Right cardiac atrium (tissue), 5 donors: ENCODE measurements at regions not wholly inside any gene's neighbourhood (a gene's known extent, or its start where the extent isn't known, plus 50 kb on each side); places are given as distances from the start of the nearest gene placed in this dataset.
"Not testable (repeated sequence)": the region's sequence is repeated elsewhere in the genome, so short reads cannot be mapped to it uniquely, and the experiment has no call there.

ENCODE experiments used
- ATAC-seq, 2 donors: fragments of 200-7000 bp; cut with Tn5 transposase; one replicate each; pipeline versions ENCODE4 v1.8.0 to v1.9.1; 2020; ENCODE audit warnings: moderate library complexity in 2 of 2, mild to moderate bottlenecking in 1 of 2
- DNase-seq, 3 donors: peaks; one replicate each; pipeline ENCODE4 v3.0.0-alpha.2; 2020
- H3K27ac ChIP-seq: one replicate; pipeline ENCODE4 v1.5.1; 2013; ENCODE audit warnings: mild to moderate bottlenecking, low read length, control low read depth, moderate library complexity
- H3K27me3 ChIP-seq: one replicate; pipeline ENCODE4 v1.6.1; 2013; ENCODE audit not compliant: control insufficient read depth, insufficient read depth
- H3K4me1 ChIP-seq: one replicate; pipeline ENCODE4 v1.6.1; 2013; ENCODE audit warnings: low read length; ENCODE audit not compliant: control insufficient read depth, insufficient read depth
- H3K4me3 ChIP-seq: one replicate; pipeline ENCODE4 v1.5.1; 2013; ENCODE audit warnings: low read length, control low read depth
- H3K9me3 ChIP-seq: one replicate; pipeline ENCODE4 v1.6.1; 2013; ENCODE audit warnings: low read length; ENCODE audit not compliant: control insufficient read depth
- WGBS: extraction: QIAGEN DNeasy Blood & Tissue Kit; methylation state at CpG from one replicate; pipeline ENCODE4 v1.1.7; 2013; 5-methylcytosine and 5-hydroxymethylcytosine counted together
- intact Hi-C, 4 donors: fragments of 100-400 bp; cut with DNase I; formaldehyde crosslinking; loops; one replicate each; pipeline versions ENCODE4 v1.11.0 to v1.14.0; 2022 to 2023
- donor health status: healthy with polysubstance abuse.
- donor health status: DM: no; HTN: yes; CAD: no.
- donor health status: DM: no; HTN: no; CAD: no.
- donor health status: DM: no; HTN: yes; CAD: no; lungs with severe emphysema.
- donor health status: DM: yes; HTN: yes; CAD: no.

GRCh38 chr6:14545496-14545895 lies 427.9 kb downstream of the CD83 start:
- H3K4me3 ChIP-seq, result no peak overlapping the region
- ATAC-seq (peak in 1 of 2 donors; percentile 55), DNase-seq (no peak)
- peaks cover 11% of the 10 kb centered on the region for H3K4me1 ChIP-seq
- no peaks in the 10 kb centered on the region for H3K9me3 ChIP-seq
- 60% methylated on average over 2 of the region's 2 CpGs for WGBS
- H3K27me3 ChIP-seq, result no peaks in the 10 kb centered on the region
- intact Hi-C loops, result no loop called here
- no peak overlapping the region for H3K27ac ChIP-seq

GRCh38 chr6:14546036-14546435 lies 428.5 kb downstream of the CD83 start:
- Histone ChIP-seq H3K4me3 (no peak overlapping the region), H3K4me1 (peaks cover 11% of the 10 kb centered on the region), H3K9me3 (no peaks in the 10 kb centered on the region), H3K27ac (no peak overlapping the region), H3K27me3 (no peaks in the 10 kb centered on the region)
- intact Hi-C loops, result no loop called here
- ATAC-seq, result no peak
- no peak for DNase-seq
- 88% methylated on average over 5 of the region's 5 CpGs for WGBS

GRCh38 chr6:14547284-14547998 lies 429.9 kb downstream of the CD83 start:
- 87% methylated on average over 6 of the region's 6 CpGs for WGBS

GRCh38 chr6:14549304-14549770 lies 431.8 kb downstream of the CD83 start:
- ATAC-seq, result no peak
- intact Hi-C loops, result no loop called here

More at GRCh38 chr6:14547284-14547998, 429.9 kb downstream of the CD83 start:
- DNase-seq, result no peak
- no peaks in the 10 kb centered on the region for H3K27me3 ChIP-seq
- H3K4me1 ChIP-seq, result peaks cover 13% of the 10 kb centered on the region
- H3K27ac ChIP-seq, result no peak overlapping the region
- no peaks in the 10 kb centered on the region for H3K9me3 ChIP-seq
- no peak for ATAC-seq
- intact Hi-C loops, result no loop called here
- no peak overlapping the region for H3K4me3 ChIP-seq

GRCh38 chr6:14549871-14550270 lies 432.3 kb downstream of the CD83 start:
- WGBS, result 97% methylated on average over 3 of the region's 3 CpGs
- DNase-seq (no peak), ATAC-seq (no peak)
- no peak overlapping the region for H3K27ac ChIP-seq
- H3K27me3 ChIP-seq, result no peaks in the 10 kb centered on the region
- no peaks in the 10 kb centered on the region for H3K9me3 ChIP-seq
- no peak overlapping the region for H3K4me3 ChIP-seq
- peaks cover 9% of the 10 kb centered on the region for H3K4me1 ChIP-seq
- intact Hi-C loops, result no loop called here

More at GRCh38 chr6:14549304-14549770, 431.8 kb downstream of the CD83 start:
- Histone ChIP-seq H3K27me3 (no peaks in the 10 kb centered on the region), H3K27ac (peak overlapping the region; percentile 20), H3K9me3 (no peaks in the 10 kb centered on the region), H3K4me1 (peaks cover 13% of the 10 kb centered on the region), H3K4me3 (no peak overlapping the region)
- WGBS, result 70% methylated on average over 6 of the region's 6 CpGs
- DNase-seq, result no peak

- H3K27ac ChIP-seq, result no peak overlapping the region
- no peaks in the 10 kb centered on the region for H3K27me3 ChIP-seq
- WGBS, result 89% methylated on average over 3 of the region's 3 CpGs
- H3K4me3 ChIP-seq, result no peak overlapping the region
- intact Hi-C loops, result no loop called here
- H3K9me3 ChIP-seq, result no peaks in the 10 kb centered on the region
- DNase-seq (no peak), ATAC-seq (no peak)
- peaks cover 9% of the 10 kb centered on the region for H3K4me1 ChIP-seq
Observed at GRCh38 chr6:14550410-14550809, 432.8 kb downstream of the CD83 start.

- peak; percentile 92 to 93 for ATAC-seq
- Histone ChIP-seq H3K27me3 (no peaks in the 10 kb centered on the region), H3K9me3 (no peaks in the 10 kb centered on the region), H3K27ac (peak overlapping the region; percentile 80), H3K4me1 (peaks cover 9% of the 10 kb centered on the region), H3K4me3 (no peak overlapping the region)
- peak in 2 of 3 donors; percentile 27 to 69 for DNase-seq
- intact Hi-C loops, result no loop called here
- 38% methylated on average over 3 of the region's 3 CpGs for WGBS
Observed at GRCh38 chr6:14550822-14551221, 433.2 kb downstream of the CD83 start.

- DNase-seq, H3K4me3 ChIP-seq, H3K9me3 ChIP-seq, H3K4me1 ChIP-seq, H3K27me3 ChIP-seq, intact Hi-C loops, ATAC-seq, H3K27ac ChIP-seq: not testable (repeated sequence)
- WGBS, result 91% methylated on average over 8 of the region's 8 CpGs
Observed at GRCh38 chr6:14551601-14552000, 434.0 kb downstream of the CD83 start.

GRCh38 chr6:14552891-14553290 lies 435.3 kb downstream of the CD83 start:
- DNase-seq, result no peak
- WGBS, result 97% methylated on average over 5 of the region's 5 CpGs
- Histone ChIP-seq H3K4me1 (peaks cover 9% of the 10 kb centered on the region), H3K27me3 (no peaks in the 10 kb centered on the region), H3K9me3 (no peaks in the 10 kb centered on the region), H3K27ac (no peak overlapping the region), H3K4me3 (no peak overlapping the region)
- intact Hi-C loops, result no loop called here
- ATAC-seq, result no peak

- no peak overlapping the region for H3K27ac ChIP-seq
- no peak overlapping the region for H3K4me3 ChIP-seq
- H3K27me3 ChIP-seq, result no peaks in the 10 kb centered on the region
- ATAC-seq (no peak), DNase-seq (no peak)
- WGBS, result 97% methylated on average over 8 of the region's 8 CpGs
- H3K4me1 ChIP-seq, result peaks cover 9% of the 10 kb centered on the region
- no peaks in the 10 kb centered on the region for H3K9me3 ChIP-seq
- intact Hi-C loops, result no loop called here
Observed at GRCh38 chr6:14553515-14553914, 435.9 kb downstream of the CD83 start.

GRCh38 chr6:14555804-14556203 lies 438.2 kb downstream of the CD83 start:
- no peaks in the 10 kb centered on the region for H3K27me3 ChIP-seq
- intact Hi-C loops, result no loop called here
- peaks cover 2% of the 10 kb centered on the region for H3K4me1 ChIP-seq
- no peak for DNase-seq
- 94% methylated on average over 6 of the region's 6 CpGs for WGBS
- H3K27ac ChIP-seq, result no peak overlapping the region
- ATAC-seq, result no peak
- H3K9me3 ChIP-seq, result no peaks in the 10 kb centered on the region
- H3K4me3 ChIP-seq, result no peak overlapping the region
